IMR-90 (cell line): ENCODE measurements at regions not wholly inside any gene's neighbourhood (a gene's known extent, or its start where the extent isn't known, plus 50 kb on each side); places are given as distances from the start of the nearest gene placed in this dataset.

ENCODE experiments used
- ATAC-seq: fragments of 200-7000 bp; cut with Tn5 transposase; 2 replicates; pipeline ENCODE4 v1.9.1; 2020; ENCODE audit warnings: low read depth, mild to moderate bottlenecking, moderate library complexity
- BruUV-seq: library from RNA; stranded (reverse); fragments of 400-500 nt; replicated peaks from 2 replicates; lab custom pipeline; 2021; lab: Mats Ljungman, UMichigan
- CTCF ChIA-PET: fragments of 300-600 bp; formaldehyde crosslinking; extraction: SDS; loops from one replicate; lab custom pipeline; 2021; ENCODE audit warnings: antibody characterized with exemption; lab: Yijun Ruan, JAX
- POLR2A ChIA-PET: fragments of 300-600 bp; sonication (Branson Sonifier 250); formaldehyde crosslinking; loops from one replicate; lab custom pipeline; 2022; ENCODE audit warnings: antibody characterized with exemption; ENCODE audit not compliant: unreplicated experiment; lab: Charles Lee
- DNase-seq: peaks from one replicate; pipeline ENCODE4 v3.0.0; 2013
- H2AFZ ChIP-seq: replicated peaks from 2 replicates; pipeline ENCODE3; 2013; ENCODE audit warnings: low read length, mild to moderate bottlenecking; ENCODE audit not compliant: poor library complexity
- H2AK5ac ChIP-seq: 2 replicates; pipeline ENCODE4 v1.6.1; 2013; ENCODE audit warnings: low read depth, low read length, inconsistent platforms
- H2AK9ac ChIP-seq: replicated peaks from 2 replicates; pipeline ENCODE3; 2013; ENCODE audit warnings: mild to moderate bottlenecking, low read depth, low read length, moderate library complexity; ENCODE audit not compliant: poor library complexity
- H2BK120ac ChIP-seq: 2 replicates; pipeline ENCODE4 v1.6.1; 2013; ENCODE audit warnings: low read depth, low read length, inconsistent platforms
- H2BK15ac ChIP-seq: 3 replicates; pipeline ENCODE4 v1.6.1; 2013; ENCODE audit warnings: low read depth, low read length, inconsistent platforms
- H2BK20ac ChIP-seq: 2 replicates; pipeline ENCODE4 v1.6.1; 2013; ENCODE audit warnings: low read depth, mild to moderate bottlenecking, inconsistent platforms, low read length, moderate library complexity
- H2BK5ac ChIP-seq: 2 replicates; pipeline ENCODE4 v1.6.1; 2013; ENCODE audit warnings: mild to moderate bottlenecking, low read depth, low read length, inconsistent platforms; ENCODE audit not compliant: poor library complexity, severe bottlenecking
- H3K14ac ChIP-seq: replicated peaks from 2 replicates; pipeline ENCODE4 v1.6.1; 2013; ENCODE audit warnings: low read depth, low read length, inconsistent platforms
- H3K18ac ChIP-seq: 2 replicates; pipeline ENCODE4 v1.6.1; 2013; ENCODE audit warnings: low read depth, low read length, control low read depth
- H3K23ac ChIP-seq: 2 replicates; pipeline ENCODE4 v1.6.1; 2013; ENCODE audit warnings: low read depth, low read length, inconsistent platforms
- H3K27ac ChIP-seq: 2 replicates; pipeline ENCODE4 v1.5.1; 2013; ENCODE audit warnings: mild to moderate bottlenecking, control low read depth, low read length; ENCODE audit not compliant: insufficient read depth
- H3K27me3 ChIP-seq: 2 replicates; pipeline ENCODE4 v1.6.1; 2013; ENCODE audit warnings: low read length; ENCODE audit not compliant: control insufficient read depth, insufficient read depth
- H3K36me3 ChIP-seq: 2 replicates; pipeline ENCODE4 v1.6.1; 2013; ENCODE audit warnings: low read length, mixed read lengths; ENCODE audit not compliant: control insufficient read depth, insufficient read depth
- H3K4ac ChIP-seq: 2 replicates; pipeline ENCODE4 v1.6.1; 2013; ENCODE audit warnings: low read depth, low read length, inconsistent platforms
- H3K4me1 ChIP-seq: 2 replicates; pipeline ENCODE4 v1.6.1; 2013; ENCODE audit warnings: low read length, mixed read lengths; ENCODE audit not compliant: control insufficient read depth, insufficient read depth
- H3K4me2 ChIP-seq: 2 replicates; pipeline ENCODE4 v1.6.1; 2013; ENCODE audit warnings: low read depth, mild to moderate bottlenecking, control low read depth, low read length, moderate library complexity
- H3K4me3 ChIP-seq: 2 replicates; pipeline ENCODE4 v1.5.1; 2013; ENCODE audit warnings: low read depth, mild to moderate bottlenecking, control low read depth, low read length, moderate library complexity; ENCODE audit not compliant: insufficient read depth
- H3K56ac ChIP-seq: 2 replicates; pipeline ENCODE4 v1.6.1; 2013; ENCODE audit warnings: low read length, inconsistent platforms; ENCODE audit not compliant: insufficient read depth; ENCODE audit errors: extremely low read depth
- H3K79me1 ChIP-seq, 2 experiments: 2 replicates each; pipeline ENCODE4 v1.6.1; 2013; ENCODE audit warnings: low read length in 2 of 2, inconsistent platforms in 1 of 2, low read depth in 1 of 2
- H3K9ac ChIP-seq: 2 replicates; pipeline ENCODE4 v1.6.1; 2013; ENCODE audit warnings: low read depth, low read length, control low read depth
- H3K9me1 ChIP-seq: 2 replicates; pipeline ENCODE4 v1.6.1; 2013; ENCODE audit warnings: low read length, inconsistent platforms; ENCODE audit not compliant: insufficient read depth
- H3K9me3 ChIP-seq: 2 replicates; pipeline ENCODE4 v1.6.1; 2013; ENCODE audit warnings: low read length; ENCODE audit not compliant: control insufficient read depth, insufficient read depth
- H4K20me1 ChIP-seq: 2 replicates; pipeline ENCODE4 v1.6.1; 2013; ENCODE audit warnings: low read length, inconsistent platforms; ENCODE audit not compliant: insufficient read depth
- H4K5ac ChIP-seq: 2 replicates; pipeline ENCODE4 v1.6.1; 2013; ENCODE audit warnings: mild to moderate bottlenecking, low read depth, low read length, control low read depth
- H4K8ac ChIP-seq, 2 experiments: 2 replicates each; pipeline ENCODE4 v1.6.1; 2013; ENCODE audit warnings: low read depth in 2 of 2, low read length in 2 of 2, control low read depth in 1 of 2, inconsistent platforms in 1 of 2
- H4K91ac ChIP-seq: 2 replicates; pipeline ENCODE4 v1.6.1; 2013; ENCODE audit warnings: low read depth, low read length, inconsistent platforms; ENCODE audit not compliant: insufficient read depth
- MAFK ChIP-seq: IDR thresholded peaks from 2 replicates; pipeline ENCODE4 v1.6.1; 2012; ENCODE audit warnings: low read depth, low read length, improper control_type of control experiment
- MXI1 ChIP-seq: IDR thresholded peaks from 2 replicates; pipeline ENCODE4 v1.6.1; 2012; ENCODE audit warnings: low read depth, mild to moderate bottlenecking, low read length, moderate library complexity, borderline replicate concordance
- NFE2L2 ChIP-seq: fragments of 150-350 bp; IDR thresholded peaks from 2 replicates; pipeline ENCODE4 v1.6.1; 2016; ENCODE audit warnings: low read depth, mild to moderate bottlenecking, low read length
- RAD21 ChIP-seq: IDR thresholded peaks from 2 replicates; pipeline ENCODE4 v1.6.1; 2012; ENCODE audit warnings: low read length, improper control_type of control experiment
- RCOR1 ChIP-seq: IDR thresholded peaks from 2 replicates; pipeline ENCODE4 v1.6.1; 2012; ENCODE audit warnings: mild to moderate bottlenecking, low read length, improper control_type of control experiment; ENCODE audit not compliant: insufficient replicate concordance
- SMC3 ChIP-seq: fragments of 150-350 bp; IDR thresholded peaks from 2 replicates; pipeline ENCODE4 v1.6.1; 2016; ENCODE audit warnings: low read depth, mild to moderate bottlenecking, antibody characterized with exemption, low read length, moderate library complexity
- WGBS, 2 experiments: methylation state at CpG; one replicate each; pipeline versions ENCODE4 v1.1.5 to v1.1.7; 2013; ENCODE audit warnings: missing lambda C conversion rate in 2 of 2; ENCODE audit not compliant: insufficient read length in 1 of 2; ENCODE audit errors: extremely low coverage in 2 of 2; 5-methylcytosine and 5-hydroxymethylcytosine counted together
- dilution Hi-C: fragments of 300-500 bp; cut with HindIII; formaldehyde crosslinking; loops from one replicate; pipeline ENCODE4 v1.14.3; 2018; ENCODE audit warnings: low sequenced_read_pairs; ENCODE audit not compliant: unreplicated experiment
- in situ Hi-C: fragments of 300-500 bp; cut with MboI; formaldehyde crosslinking; loops from 3 replicates; pipeline ENCODE4 v1.14.3; 2019; ENCODE audit warnings: low sequenced_read_pairs, inconsistent platforms, mixed read lengths
- intact Hi-C: fragments of 100-400 bp; cut with micrococcal nuclease; formaldehyde crosslinking; loops from 2 replicates; pipeline ENCODE4 v1.10.0; 2022

DNA sequence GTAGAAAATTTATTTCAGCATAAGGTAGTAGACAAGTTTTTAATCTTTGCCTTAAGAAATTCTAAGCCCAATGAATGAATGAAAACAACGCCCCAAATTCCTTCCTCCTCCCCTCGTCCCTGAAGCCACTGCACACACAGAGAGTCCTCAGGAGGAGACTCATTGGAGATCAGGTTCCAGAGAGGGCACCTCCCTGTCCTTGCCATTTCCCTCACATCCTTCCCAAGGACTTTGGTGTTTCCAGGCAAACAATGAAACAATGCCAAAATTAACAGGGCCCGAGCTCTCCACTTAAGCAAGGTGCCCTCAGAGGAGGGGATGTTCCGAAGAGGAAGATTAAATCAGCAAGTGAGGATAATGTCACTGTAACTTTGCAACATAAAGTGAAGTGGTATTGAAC, 240.7 kb downstream of the DCDC2C start:
- Histone ChIP-seq H2BK20ac (no peak overlapping the region), H2BK15ac (no peak overlapping the region), H3K27ac (no peak overlapping the region), H3K56ac (no peak overlapping the region), H2AK5ac (no peak overlapping the region), H2AK9ac (no peak overlapping the region), H3K4me2 (no peak overlapping the region), H2BK120ac (no peak overlapping the region), H3K9me1 (no peaks in the 10 kb centered on the region), H3K9ac (no peak overlapping the region), H3K14ac (no peak overlapping the region), H3K36me3 (no peaks in the 10 kb centered on the region), H3K18ac (no peak overlapping the region), H4K5ac (no peak overlapping the region), H2AFZ (no peak overlapping the region), H3K4ac (no peak overlapping the region), H3K27me3 (no peaks in the 10 kb centered on the region), H3K23ac (no peak overlapping the region), H3K4me1 (no peaks in the 10 kb centered on the region), H4K8ac (no peak overlapping the region), H3K9me3 (peaks cover 20% of the 10 kb centered on the region), H3K79me1 (no peaks in the 10 kb centered on the region), H3K4me3 (no peak overlapping the region), H4K20me1 (no peaks in the 10 kb centered on the region), H2BK5ac (no peak overlapping the region), H4K91ac (no peak overlapping the region)
- in situ Hi-C loops (no loop called here), intact Hi-C loops (no loop called here), dilution Hi-C loops (no loop called here)
- POLR2A ChIA-PET = no interaction called here
- CTCF ChIA-PET = no interaction called here
- DNase-seq (no peak), ATAC-seq (no peak)
- no CpG with 5 or more reads among the region's 4 CpGs for WGBS, 2 experiments
- BruUV-seq = no TSS peak
- TF ChIP-seq RAD21 (no peak), MAFK (no peak), NFE2L2 (no peak), RCOR1 (no peak), MXI1 (no peak), SMC3 (no peak)
